ENCODE measurements at regions not wholly inside any gene's neighbourhood (a gene's known extent, or its start where the extent isn't known, plus 50 kb on each side); places are given as distances from the start of the nearest gene placed in this dataset.

GRCh38 chr2:211084352-211084751, 528.0 kb downstream of the CPS1 start:
- no peak for TF ChIP-seq CTCF (IDR thresholded peaks at IDR 0.05)
- no peak for TF ChIP-seq POLR2A (IDR thresholded peaks at IDR 0.05)
